ENCODE measurements at regions not wholly inside any gene's neighbourhood (a gene's known extent, or its start where the extent isn't known, plus 50 kb on each side); places are given as distances from the start of the nearest gene placed in this dataset.

DNA sequence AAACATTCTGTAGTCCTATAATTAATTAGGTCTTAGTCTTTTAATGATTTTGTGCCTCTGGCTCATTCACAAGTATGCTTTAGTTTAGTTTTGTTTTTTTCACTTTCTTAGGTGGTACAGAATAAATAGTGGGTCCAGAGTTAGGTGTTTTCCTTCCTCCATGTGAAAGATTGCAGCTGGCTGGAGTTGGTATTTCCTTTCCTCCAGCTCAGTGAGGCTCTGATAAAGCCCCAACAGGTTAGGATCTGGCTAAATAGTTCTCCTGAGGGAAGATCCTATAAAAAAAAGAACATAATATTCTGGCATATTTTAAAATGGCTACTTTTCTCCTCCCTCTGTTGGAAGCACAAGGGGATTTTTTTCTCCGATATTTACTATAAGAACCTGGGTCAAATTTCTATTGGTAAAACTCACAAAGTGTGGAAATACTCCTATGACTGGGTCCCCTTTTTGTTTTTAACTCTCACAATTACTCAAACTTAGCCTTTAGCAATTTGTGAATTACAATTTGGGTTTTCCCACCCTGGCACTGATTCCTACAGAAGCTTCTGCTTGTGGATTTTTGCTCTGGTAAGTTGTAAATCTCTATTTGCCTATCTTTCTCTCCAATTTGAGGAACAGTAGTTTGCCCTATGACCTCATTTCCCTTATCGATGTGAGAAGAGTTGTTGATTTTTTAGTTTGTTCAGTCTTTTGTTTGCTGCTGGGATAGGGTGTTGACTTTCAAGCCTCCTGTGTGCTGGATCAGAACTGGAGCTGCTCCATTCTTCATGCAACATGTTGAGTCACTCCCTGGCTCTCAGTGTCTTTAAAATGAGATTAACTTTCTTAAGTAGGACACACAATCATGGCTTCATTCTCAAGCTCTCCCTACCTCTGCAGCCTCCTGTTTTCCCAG is 500.9 kb downstream of the RNF144A start:
- H3K36me3 ChIP-seq (ENCODE audit: insufficient read depth, low read length, poor library complexity, severe bottlenecking) = no peaks in the 10 kb centered on the region
- peak; percentile 18 for DNase-seq (ENCODE audit: low spot score)
- H3K27ac ChIP-seq (ENCODE audit: low read depth, low read length, poor library complexity, severe bottlenecking) = no peak overlapping the region
- ChIA-PET CTCF (no interaction called here), POLR2A (ENCODE audit: low non-redundant PET) (interaction anchor here (0.6 kb wide), 1 partner anchor 666 kb away, joined by 7 read pairs; no protein-coding TSS in a partner anchor)
- no TSS peak for BruUV-seq (replicated peaks)
- no peak overlapping the region for H3K4me3 ChIP-seq (ENCODE audit: low read depth, low read length, poor library complexity, severe bottlenecking)
- H3K9me3 ChIP-seq (ENCODE audit: low read depth, low read length, poor library complexity, severe bottlenecking) = no peaks in the 10 kb centered on the region
- TF ChIP-seq EZH2 (IDR thresholded peaks at IDR 0.05; ENCODE audit: borderline replicate concordance, low read depth, low read length, poor library complexity, severe bottlenecking) = no peak
- TF ChIP-seq, protein P1, sequence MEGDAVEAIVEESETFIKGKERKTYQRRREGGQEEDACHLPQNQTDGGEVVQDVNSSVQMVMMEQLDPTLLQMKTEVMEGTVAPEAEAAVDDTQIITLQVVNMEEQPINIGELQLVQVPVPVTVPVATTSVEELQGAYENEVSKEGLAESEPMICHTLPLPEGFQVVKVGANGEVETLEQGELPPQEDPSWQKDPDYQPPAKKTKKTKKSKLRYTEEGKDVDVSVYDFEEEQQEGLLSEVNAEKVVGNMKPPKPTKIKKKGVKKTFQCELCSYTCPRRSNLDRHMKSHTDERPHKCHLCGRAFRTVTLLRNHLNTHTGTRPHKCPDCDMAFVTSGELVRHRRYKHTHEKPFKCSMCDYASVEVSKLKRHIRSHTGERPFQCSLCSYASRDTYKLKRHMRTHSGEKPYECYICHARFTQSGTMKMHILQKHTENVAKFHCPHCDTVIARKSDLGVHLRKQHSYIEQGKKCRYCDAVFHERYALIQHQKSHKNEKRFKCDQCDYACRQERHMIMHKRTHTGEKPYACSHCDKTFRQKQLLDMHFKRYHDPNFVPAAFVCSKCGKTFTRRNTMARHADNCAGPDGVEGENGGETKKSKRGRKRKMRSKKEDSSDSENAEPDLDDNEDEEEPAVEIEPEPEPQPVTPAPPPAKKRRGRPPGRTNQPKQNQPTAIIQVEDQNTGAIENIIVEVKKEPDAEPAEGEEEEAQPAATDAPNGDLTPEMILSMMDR (conservative IDR thresholded peaks at IDR 0.05; ENCODE audit: low read depth, low read length) = no peak
- H3K27me3 ChIP-seq (replicated peaks; ENCODE audit: insufficient read depth, low read depth, low read length, poor library complexity) = no peaks in the 10 kb centered on the region
- peaks cover 6% of the 10 kb centered on the region for H3K4me1 ChIP-seq (ENCODE audit: insufficient read depth, low read length, poor library complexity, severe bottlenecking)
- intact Hi-C loops (cut with micrococcal nuclease; ENCODE audit: unreplicated experiment) = no loop called here

DNA sequence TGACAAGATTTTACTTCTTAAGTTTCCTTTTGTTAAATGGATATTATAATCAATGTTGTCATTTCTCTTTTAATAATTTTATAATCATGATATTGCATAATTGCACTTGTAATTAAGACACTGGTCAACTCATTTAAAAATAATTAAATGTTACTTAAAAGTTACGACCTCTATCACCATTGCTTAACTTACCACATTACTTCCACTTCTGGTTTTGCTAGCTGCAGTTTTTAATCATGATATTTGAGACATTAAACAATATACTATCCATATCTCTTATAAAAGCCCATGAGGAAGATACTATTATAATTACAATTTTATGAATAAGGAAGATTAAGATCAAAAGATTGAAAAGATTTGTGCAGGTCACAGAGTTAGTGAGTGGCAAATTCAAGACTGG is 502.0 kb downstream of the RNF144A start:
- peaks cover 6% of the 10 kb centered on the region for H3K4me1 ChIP-seq (ENCODE audit: insufficient read depth, low read length, poor library complexity, severe bottlenecking)
- CTCF ChIA-PET = no interaction called here
- no peaks in the 10 kb centered on the region for H3K36me3 ChIP-seq (ENCODE audit: insufficient read depth, low read length, poor library complexity, severe bottlenecking)
- POLR2A ChIA-PET (ENCODE audit: low non-redundant PET) = no interaction called here
- intact Hi-C loops (cut with micrococcal nuclease; ENCODE audit: unreplicated experiment) = no loop called here
- TF ChIP-seq EZH2 (IDR thresholded peaks at IDR 0.05; ENCODE audit: borderline replicate concordance, low read depth, low read length, poor library complexity, severe bottlenecking) = no peak
- TF ChIP-seq, protein P1 (conservative IDR thresholded peaks at IDR 0.05; ENCODE audit: low read depth, low read length) = no peak
- H3K27ac ChIP-seq (ENCODE audit: low read depth, low read length, poor library complexity, severe bottlenecking) = no peak overlapping the region
- H3K4me3 ChIP-seq (ENCODE audit: low read depth, low read length, poor library complexity, severe bottlenecking) = no peak overlapping the region
- H3K27me3 ChIP-seq (replicated peaks; ENCODE audit: insufficient read depth, low read depth, low read length, poor library complexity) = no peaks in the 10 kb centered on the region
- BruUV-seq (replicated peaks) = no TSS peak
- no peak for DNase-seq (ENCODE audit: low spot score)
- H3K9me3 ChIP-seq (ENCODE audit: low read depth, low read length, poor library complexity, severe bottlenecking) = no peaks in the 10 kb centered on the region

DNA sequence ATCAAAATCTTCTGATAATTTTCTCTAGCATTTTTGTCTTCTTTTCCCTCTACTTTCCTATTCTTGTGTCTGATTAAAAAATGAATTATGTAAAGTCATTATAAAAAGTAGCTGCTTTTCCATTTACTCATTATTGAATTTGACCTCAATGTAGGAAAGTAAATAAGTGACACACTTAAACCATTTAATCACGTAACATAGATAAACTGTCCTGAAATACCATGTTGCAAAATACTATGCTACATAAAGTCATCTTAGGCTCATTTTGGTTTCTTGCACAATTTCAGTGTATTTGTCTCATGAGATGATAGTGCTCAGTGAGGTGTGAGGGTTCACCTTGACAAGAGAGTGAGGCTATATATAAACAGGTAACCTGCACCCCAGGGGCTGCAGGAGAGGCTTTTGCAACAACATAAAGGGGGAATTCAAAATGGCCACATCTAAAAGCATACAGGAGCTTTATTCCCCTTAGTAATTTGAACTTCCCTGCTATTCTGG is 502.7 kb downstream of the RNF144A start:
- no peaks in the 10 kb centered on the region for H3K36me3 ChIP-seq (ENCODE audit: insufficient read depth, low read length, poor library complexity, severe bottlenecking)
- peaks cover 6% of the 10 kb centered on the region for H3K4me1 ChIP-seq (ENCODE audit: insufficient read depth, low read length, poor library complexity, severe bottlenecking)
- ChIA-PET POLR2A (ENCODE audit: low non-redundant PET) (interaction anchor here (0.8 kb wide), 1 partner anchor 1262 kb away, joined by 3 read pairs; no protein-coding TSS in a partner anchor), CTCF (no interaction called here)
- H3K27ac ChIP-seq (ENCODE audit: low read depth, low read length, poor library complexity, severe bottlenecking) = no peak overlapping the region
- H3K9me3 ChIP-seq (ENCODE audit: low read depth, low read length, poor library complexity, severe bottlenecking) = no peaks in the 10 kb centered on the region
- intact Hi-C loops (cut with micrococcal nuclease; ENCODE audit: unreplicated experiment) = loop anchor here (10.0 kb wide), 2 partner anchors 255 to 965 kb away; no protein-coding TSS in a partner anchor
- DNase-seq (ENCODE audit: low spot score) = no peak
- TF ChIP-seq EZH2 (IDR thresholded peaks at IDR 0.05; ENCODE audit: borderline replicate concordance, low read depth, low read length, poor library complexity, severe bottlenecking) = no peak
- TF ChIP-seq, protein P1 (conservative IDR thresholded peaks at IDR 0.05; ENCODE audit: low read depth, low read length) = no peak
- no TSS peak for BruUV-seq (replicated peaks)
- H3K4me3 ChIP-seq (ENCODE audit: low read depth, low read length, poor library complexity, severe bottlenecking) = no peak overlapping the region
- no peaks in the 10 kb centered on the region for H3K27me3 ChIP-seq (replicated peaks; ENCODE audit: insufficient read depth, low read depth, low read length, poor library complexity)
